Esophagus muscularis mucosa (tissue), 4 donors: ENCODE measurements at regions not wholly inside any gene's neighbourhood (a gene's known extent, or its start where the extent isn't known, plus 50 kb on each side); places are given as distances from the start of the nearest gene placed in this dataset.

Experiments
- EP300 ChIP-seq: sonication (generic); formaldehyde crosslinking; IDR thresholded peaks from one replicate; pipeline ENCODE4 v1.6.1; 2017; ENCODE audit warnings: antibody characterized with exemption
- POLR2A ChIP-seq: fragments of 450-650 bp; IDR thresholded peaks from one replicate; pipeline ENCODE4 v1.6.1; 2017; ENCODE audit warnings: antibody characterized with exemption, moderate library complexity, mild to moderate bottlenecking, low read depth
- POLR2AphosphoS5 ChIP-seq, 2 donors: sonication (generic); formaldehyde crosslinking; IDR thresholded peaks; one replicate each; pipeline ENCODE4 v1.6.1; 2017; ENCODE audit warnings: antibody characterized with exemption in 2 of 2
- TF ChIP-seq, protein P1 (sequence below), 3 experiments: fragments of 200-600 bp in 2 of 3; fragments of 450-650 bp in 1 of 3; sonication (generic) in 2 of 3; IDR thresholded peaks; one replicate each; pipeline ENCODE4 v1.5.1; 2017 to 2019; ENCODE audit warnings: antibody characterized with exemption in 3 of 3, mild to moderate bottlenecking in 2 of 3, moderate library complexity in 1 of 3

DNA sequence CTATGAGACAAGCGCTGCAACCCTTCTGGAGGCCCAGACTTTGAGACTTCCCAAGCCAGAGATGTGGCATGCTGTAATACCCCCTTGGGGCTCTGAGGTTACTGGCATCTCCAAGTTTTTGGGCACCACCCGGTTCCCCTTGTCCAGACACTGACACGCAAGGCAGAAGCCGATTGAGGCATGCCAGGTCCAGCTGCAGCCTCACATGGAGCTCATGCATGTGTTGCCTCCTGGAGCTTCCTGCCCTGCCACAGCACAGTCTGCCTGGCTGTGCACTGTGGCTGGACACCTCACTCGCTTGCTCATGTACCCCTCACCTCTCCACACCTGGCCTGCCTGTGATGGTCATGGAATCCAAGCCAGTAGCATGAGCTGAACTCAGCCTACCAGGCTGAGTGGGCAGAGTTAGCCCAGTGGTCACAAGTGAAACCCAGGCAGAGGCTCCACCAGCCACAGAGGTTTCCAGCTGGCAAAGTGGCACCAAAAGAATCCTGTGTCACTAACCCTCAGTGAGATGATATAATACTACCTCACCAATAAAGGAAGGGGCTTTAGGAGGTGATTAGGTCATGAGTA lies 789.2 kb upstream of the INTU start:
- TF ChIP-seq, protein P1, sequence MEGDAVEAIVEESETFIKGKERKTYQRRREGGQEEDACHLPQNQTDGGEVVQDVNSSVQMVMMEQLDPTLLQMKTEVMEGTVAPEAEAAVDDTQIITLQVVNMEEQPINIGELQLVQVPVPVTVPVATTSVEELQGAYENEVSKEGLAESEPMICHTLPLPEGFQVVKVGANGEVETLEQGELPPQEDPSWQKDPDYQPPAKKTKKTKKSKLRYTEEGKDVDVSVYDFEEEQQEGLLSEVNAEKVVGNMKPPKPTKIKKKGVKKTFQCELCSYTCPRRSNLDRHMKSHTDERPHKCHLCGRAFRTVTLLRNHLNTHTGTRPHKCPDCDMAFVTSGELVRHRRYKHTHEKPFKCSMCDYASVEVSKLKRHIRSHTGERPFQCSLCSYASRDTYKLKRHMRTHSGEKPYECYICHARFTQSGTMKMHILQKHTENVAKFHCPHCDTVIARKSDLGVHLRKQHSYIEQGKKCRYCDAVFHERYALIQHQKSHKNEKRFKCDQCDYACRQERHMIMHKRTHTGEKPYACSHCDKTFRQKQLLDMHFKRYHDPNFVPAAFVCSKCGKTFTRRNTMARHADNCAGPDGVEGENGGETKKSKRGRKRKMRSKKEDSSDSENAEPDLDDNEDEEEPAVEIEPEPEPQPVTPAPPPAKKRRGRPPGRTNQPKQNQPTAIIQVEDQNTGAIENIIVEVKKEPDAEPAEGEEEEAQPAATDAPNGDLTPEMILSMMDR (IDR thresholded peaks at IDR 0.05) = no peak
- TF ChIP-seq POLR2AphosphoS5 (IDR thresholded peaks at IDR 0.05) (no peak), EP300 (no peak), POLR2A (no peak)
